ENCODE measurements at regions not wholly inside any gene's neighbourhood (a gene's known extent, or its start where the extent isn't known, plus 50 kb on each side); places are given as distances from the start of the nearest gene placed in this dataset.

DNA sequence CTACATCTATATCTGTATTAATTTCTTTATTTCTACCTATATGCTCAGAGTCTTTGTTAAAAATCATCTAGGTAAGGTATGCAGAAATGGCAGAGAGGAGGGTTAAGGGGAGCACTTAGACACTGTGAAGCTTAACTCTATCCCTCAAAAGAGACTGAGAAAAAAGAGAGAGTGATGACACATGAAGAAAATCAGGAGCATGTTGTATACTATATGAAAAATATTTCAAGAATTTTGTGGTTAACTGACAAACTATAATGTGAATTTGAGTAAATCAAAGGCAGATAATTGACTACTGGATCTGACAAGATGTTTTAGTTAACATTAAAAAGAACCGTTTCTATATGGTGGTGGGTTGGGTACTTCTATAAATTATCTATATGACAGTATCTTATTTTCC is 1814.2 kb upstream of the SEL1L start:
- intact Hi-C loops (cut with DNase I) = no loop called here
- TF ChIP-seq POLR2AphosphoS5 (IDR thresholded peaks at IDR 0.05) (no peak), EP300 (IDR thresholded peaks at IDR 0.05) (no peak), POLR2A (IDR thresholded peaks at IDR 0.05) (no peak)
- TF ChIP-seq, protein P1, sequence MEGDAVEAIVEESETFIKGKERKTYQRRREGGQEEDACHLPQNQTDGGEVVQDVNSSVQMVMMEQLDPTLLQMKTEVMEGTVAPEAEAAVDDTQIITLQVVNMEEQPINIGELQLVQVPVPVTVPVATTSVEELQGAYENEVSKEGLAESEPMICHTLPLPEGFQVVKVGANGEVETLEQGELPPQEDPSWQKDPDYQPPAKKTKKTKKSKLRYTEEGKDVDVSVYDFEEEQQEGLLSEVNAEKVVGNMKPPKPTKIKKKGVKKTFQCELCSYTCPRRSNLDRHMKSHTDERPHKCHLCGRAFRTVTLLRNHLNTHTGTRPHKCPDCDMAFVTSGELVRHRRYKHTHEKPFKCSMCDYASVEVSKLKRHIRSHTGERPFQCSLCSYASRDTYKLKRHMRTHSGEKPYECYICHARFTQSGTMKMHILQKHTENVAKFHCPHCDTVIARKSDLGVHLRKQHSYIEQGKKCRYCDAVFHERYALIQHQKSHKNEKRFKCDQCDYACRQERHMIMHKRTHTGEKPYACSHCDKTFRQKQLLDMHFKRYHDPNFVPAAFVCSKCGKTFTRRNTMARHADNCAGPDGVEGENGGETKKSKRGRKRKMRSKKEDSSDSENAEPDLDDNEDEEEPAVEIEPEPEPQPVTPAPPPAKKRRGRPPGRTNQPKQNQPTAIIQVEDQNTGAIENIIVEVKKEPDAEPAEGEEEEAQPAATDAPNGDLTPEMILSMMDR (IDR thresholded peaks at IDR 0.05) = no peak

DNA sequence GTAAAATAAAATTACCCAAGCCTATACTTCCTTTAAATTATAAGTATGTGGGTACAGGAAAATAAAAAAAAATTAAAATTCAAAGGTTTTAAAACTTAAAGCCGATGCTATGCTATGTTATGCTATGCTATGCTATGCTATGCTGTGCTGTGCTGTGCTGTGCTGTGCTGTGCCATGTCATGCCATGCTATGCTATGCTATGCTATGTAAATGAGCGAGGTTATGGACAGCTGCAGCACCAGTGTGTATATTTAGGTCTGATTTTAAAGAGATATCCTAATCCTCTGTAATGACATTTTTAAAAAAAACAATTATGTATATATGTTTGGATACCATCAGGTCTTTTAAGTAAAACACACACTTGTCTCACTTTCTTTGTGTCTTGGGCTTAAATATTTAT is 1822.0 kb upstream of the SEL1L start:
- Histone ChIP-seq H3K27ac (no peak overlapping the region), H3K4me1 (no peaks in the 10 kb centered on the region), H3K27me3 (no peaks in the 10 kb centered on the region), H3K36me3 (no peaks in the 10 kb centered on the region), H3K9me3 (no peaks in the 10 kb centered on the region), H3K4me3 (no peak overlapping the region)
- intact Hi-C loops (cut with DNase I) = no loop called here
- TF ChIP-seq POLR2A (IDR thresholded peaks at IDR 0.05) = no peak
- TF ChIP-seq, protein P1 (IDR thresholded peaks at IDR 0.05) = no peak
- no peak for TF ChIP-seq EP300 (IDR thresholded peaks at IDR 0.05)
- TF ChIP-seq POLR2AphosphoS5 (IDR thresholded peaks at IDR 0.05) = no peak
- no peak for DNase-seq
- 51 to 82% methylated on average over 2 of the region's 2 CpGs for WGBS, 2 donors

More for the DNA sequence above, 1814.2 kb upstream of the SEL1L start:
- Histone ChIP-seq H3K4me1 (no peaks in the 10 kb centered on the region), H3K4me3 (no peak overlapping the region), H3K9me3 (no peaks in the 10 kb centered on the region), H3K27me3 (no peaks in the 10 kb centered on the region), H3K36me3 (no peaks in the 10 kb centered on the region), H3K27ac (no peak overlapping the region)
- WGBS, 2 donors = 40 to 62% methylated on average over 1 of the region's 1 CpG
- no peak for DNase-seq

- H3K27ac ChIP-seq = no peak overlapping the region
- intact Hi-C loops (cut with DNase I) = no loop called here
- no peak overlapping the region for H3K4me3 ChIP-seq
- 90 to 92% methylated on average over 5 of the region's 5 CpGs for WGBS, 2 donors
- H3K9me3 ChIP-seq = no peaks in the 10 kb centered on the region
- H3K36me3 ChIP-seq = no peaks in the 10 kb centered on the region
- H3K27me3 ChIP-seq = no peaks in the 10 kb centered on the region
- TF ChIP-seq POLR2AphosphoS5 (IDR thresholded peaks at IDR 0.05) (no peak), EP300 (IDR thresholded peaks at IDR 0.05) (no peak), POLR2A (IDR thresholded peaks at IDR 0.05) (no peak)
- TF ChIP-seq, protein P1 (IDR thresholded peaks at IDR 0.05) = no peak
- no peak for DNase-seq
- no peaks in the 10 kb centered on the region for H3K4me1 ChIP-seq
Observed at GRCh38 chr14:83356080-83356479, 1822.4 kb upstream of the SEL1L start.

DNA sequence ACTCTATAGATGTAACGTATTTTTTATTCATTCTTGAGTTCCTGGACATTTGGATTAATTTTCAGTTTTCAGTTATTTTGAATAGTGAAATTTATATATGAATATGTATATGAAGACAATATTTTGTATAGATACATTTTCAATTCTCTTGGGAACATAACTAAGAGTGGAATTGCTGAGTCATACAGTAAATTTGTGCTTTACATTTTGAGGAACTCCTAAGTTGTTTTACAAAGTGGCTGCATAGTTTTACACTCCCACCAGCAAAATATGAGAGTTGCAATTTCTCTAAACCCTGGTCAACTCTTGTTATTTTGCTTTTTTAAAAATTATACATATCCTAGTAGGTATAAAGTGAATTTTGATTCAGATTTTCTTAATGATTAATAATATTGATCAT is 1838.6 kb upstream of the SEL1L start:
- Histone ChIP-seq H3K4me3 (no peak overlapping the region), H3K27ac (no peak overlapping the region), H3K4me1 (no peaks in the 10 kb centered on the region), H3K36me3 (no peaks in the 10 kb centered on the region), H3K27me3 (no peaks in the 10 kb centered on the region), H3K9me3 (no peaks in the 10 kb centered on the region)
- no peak for TF ChIP-seq POLR2A (IDR thresholded peaks at IDR 0.05)
- TF ChIP-seq, protein P1 (IDR thresholded peaks at IDR 0.05) = no peak
- no peak for TF ChIP-seq EP300 (IDR thresholded peaks at IDR 0.05)
- no peak for TF ChIP-seq POLR2AphosphoS5 (IDR thresholded peaks at IDR 0.05)
- no peak for DNase-seq
- 28 to 75% methylated on average over 1 of the region's 1 CpG for WGBS, 2 donors
- intact Hi-C loops (cut with DNase I) = no loop called here

- TF ChIP-seq, protein P1 (IDR thresholded peaks at IDR 0.05) = no peak
- TF ChIP-seq EP300 (IDR thresholded peaks at IDR 0.05) (no peak), POLR2AphosphoS5 (IDR thresholded peaks at IDR 0.05) (no peak), POLR2A (IDR thresholded peaks at IDR 0.05) (no peak)
- no peak overlapping the region for H3K27ac ChIP-seq
- intact Hi-C loops (cut with DNase I) = no loop called here
- H3K4me3 ChIP-seq = no peak overlapping the region
- no peaks in the 10 kb centered on the region for H3K9me3 ChIP-seq
- no peak for DNase-seq
- no peaks in the 10 kb centered on the region for H3K36me3 ChIP-seq
- H3K4me1 ChIP-seq = no peaks in the 10 kb centered on the region
- no peaks in the 10 kb centered on the region for H3K27me3 ChIP-seq
- WGBS, 2 donors = 48 to 74% methylated on average over 3 of the region's 3 CpGs
Observed at GRCh38 chr14:83379436-83379835, 1845.8 kb upstream of the SEL1L start.

All from sigmoid colon (tissue), 6 donors.